Activated CD4-positive, alpha-beta T cell treated with anti-CD3 and anti-CD28 coated beads, Interleukin-2, amount 50 U/mL, for 4 hours (primary cell): ENCODE measurements at regions not wholly inside any gene's neighbourhood (a gene's known extent, or its start where the extent isn't known, plus 50 kb on each side); places are given as distances from the start of the nearest gene placed in this dataset.
"Not testable (repeated sequence)": the region's sequence is repeated elsewhere in the genome, so short reads cannot be mapped to it uniquely, and the experiment has no call there.

Experiments
- DNase-seq, 2 experiments: peaks; one replicate each; pipeline ENCODE4 v3.0.0-alpha.2; 2020

DNA sequence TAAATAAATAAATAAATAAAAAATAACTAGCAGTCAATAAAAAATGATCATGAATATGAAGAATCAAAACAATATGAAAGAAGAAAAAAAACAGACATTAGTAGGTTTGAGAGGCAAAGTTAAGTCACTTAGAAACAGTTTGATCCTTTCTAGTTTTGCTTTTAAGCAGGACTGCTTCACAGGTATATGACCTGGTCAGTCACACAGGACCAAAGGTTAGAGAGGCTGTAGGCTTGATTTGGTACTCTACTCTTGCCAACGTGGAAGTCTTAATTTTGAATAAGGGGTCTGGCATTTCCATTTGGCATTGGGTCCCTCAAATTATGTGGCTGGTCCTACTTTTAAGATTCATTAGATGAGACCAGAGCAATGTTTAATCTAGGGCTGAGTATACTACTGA, 441.7 kb upstream of the NECTIN3 start:
- DNase-seq = no peak

GRCh38 chr3:110644203-110644602, 427.4 kb upstream of the NECTIN3 start:
- no peak for DNase-seq

- DNase-seq = no peak
These were observed 425.6 kb upstream of the NECTIN3 start for GRCh38 chr3:110646055-110646454.

DNA sequence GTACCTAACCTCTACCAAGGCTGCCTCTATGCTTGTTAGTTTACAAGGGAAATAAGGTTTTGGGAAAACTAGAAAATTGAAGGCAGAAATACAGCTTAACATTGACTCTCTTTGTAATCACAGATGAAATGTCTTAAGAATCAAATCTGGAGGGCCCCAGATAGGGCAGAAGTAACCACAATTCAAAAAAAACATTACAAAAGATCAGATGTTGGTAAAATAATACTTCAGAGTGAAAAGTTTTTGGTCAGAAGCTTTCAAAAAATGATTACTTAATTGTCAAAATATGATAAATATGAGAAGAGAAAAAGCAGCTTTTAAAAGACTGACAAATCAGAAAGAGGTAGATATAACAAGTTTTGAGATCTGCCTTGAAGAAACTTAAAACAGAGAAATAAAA, 425.1 kb upstream of the NECTIN3 start:
- DNase-seq = no peak

GRCh38 chr3:110647586-110647985, 424.0 kb upstream of the NECTIN3 start:
- no peak for DNase-seq

GRCh38 chr3:110650741-110651140, 420.9 kb upstream of the NECTIN3 start:
- DNase-seq = no peak

GRCh38 chr3:110654843-110655502, 416.6 kb upstream of the NECTIN3 start:
- no peak for DNase-seq

GRCh38 chr3:110656394-110657025, 415.1 kb upstream of the NECTIN3 start:
- DNase-seq = no peak

DNA sequence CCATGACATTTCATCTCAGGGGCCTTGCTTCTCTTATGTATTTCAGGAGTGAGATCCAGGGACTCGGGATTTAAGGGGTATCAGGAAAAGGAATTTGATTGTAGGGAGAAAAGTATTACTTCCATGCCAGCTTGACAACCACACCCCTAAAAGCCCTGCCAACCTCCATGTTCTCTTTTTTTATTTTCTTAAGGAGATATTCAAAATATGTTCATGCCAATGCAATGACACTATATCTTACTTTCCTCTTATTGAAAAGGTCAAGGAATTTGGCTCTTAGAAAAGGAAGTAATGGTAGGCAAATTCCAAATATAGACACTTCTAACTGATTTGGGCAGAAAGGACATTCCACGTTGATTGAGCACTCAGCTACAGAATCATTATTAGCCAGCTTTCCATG, 407.5 kb upstream of the NECTIN3 start:
- no peak for DNase-seq

DNA sequence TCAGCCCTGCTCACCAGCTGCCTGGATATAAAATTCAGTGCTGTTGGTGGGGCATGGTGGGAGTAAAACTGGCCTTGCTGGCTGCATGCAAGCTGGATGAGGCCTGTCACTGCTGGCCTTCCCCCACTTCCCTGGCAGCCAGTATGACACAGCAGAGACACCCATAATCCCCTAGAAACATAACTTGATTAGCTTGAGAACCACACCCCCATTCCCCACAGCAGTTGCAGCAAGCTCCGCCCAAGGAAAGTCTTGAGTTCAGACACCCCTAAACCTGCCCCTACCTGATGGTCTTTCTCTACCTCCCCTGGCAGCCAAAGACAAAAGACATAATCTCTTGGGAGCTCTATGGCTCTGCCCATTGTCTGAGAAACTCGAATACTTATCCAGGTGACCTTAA, 405.1 kb upstream of the NECTIN3 start:
- no peak for DNase-seq

- no peak for DNase-seq
These were observed 404.4 kb upstream of the NECTIN3 start for GRCh38 chr3:110667216-110667615.

DNA sequence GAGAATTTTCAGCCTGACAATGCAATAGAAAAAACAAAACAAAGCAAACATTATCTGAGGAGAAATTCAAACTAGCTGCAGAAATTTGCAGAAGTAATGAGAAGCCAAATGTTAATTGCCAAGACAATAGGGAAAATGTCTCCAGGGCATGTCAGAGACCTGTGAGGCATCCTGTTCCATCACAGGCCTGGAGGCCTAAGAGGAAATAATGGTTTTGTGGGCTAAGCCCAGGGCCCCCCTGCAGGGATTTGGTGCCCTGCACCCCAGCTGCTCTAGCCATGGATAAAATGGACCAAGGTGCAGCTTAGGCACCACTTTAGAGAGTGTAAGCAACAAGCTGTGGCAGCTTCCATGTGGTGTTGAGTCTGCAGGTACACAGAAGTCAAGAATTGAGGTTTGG, 401.2 kb upstream of the NECTIN3 start:
- no peak for DNase-seq

- DNase-seq = no peak
These were observed 394.1 kb upstream of the NECTIN3 start for GRCh38 chr3:110677506-110677905.

- DNase-seq = no peak
These were observed 392.3 kb upstream of the NECTIN3 start for GRCh38 chr3:110679285-110679684.

DNA sequence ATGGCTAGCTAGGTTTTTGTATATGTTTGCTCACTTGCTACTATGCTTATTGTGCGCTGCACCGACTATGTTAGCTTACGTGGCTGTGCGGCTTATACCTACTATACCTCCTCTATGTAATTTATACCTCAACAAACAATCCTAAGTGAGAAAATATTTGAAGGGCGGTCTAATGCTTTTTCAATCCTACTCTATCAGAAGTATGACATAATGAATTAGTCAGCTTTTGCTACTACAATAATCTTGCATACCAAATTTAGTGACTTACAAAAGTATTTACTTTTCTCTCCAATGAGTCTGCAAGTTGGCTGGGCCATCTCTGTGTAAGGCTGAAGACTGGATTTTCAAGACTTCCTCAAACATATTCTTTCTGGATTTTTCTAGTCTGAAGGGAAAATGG, 391.2 kb upstream of the NECTIN3 start:
- no peak for DNase-seq

DNA sequence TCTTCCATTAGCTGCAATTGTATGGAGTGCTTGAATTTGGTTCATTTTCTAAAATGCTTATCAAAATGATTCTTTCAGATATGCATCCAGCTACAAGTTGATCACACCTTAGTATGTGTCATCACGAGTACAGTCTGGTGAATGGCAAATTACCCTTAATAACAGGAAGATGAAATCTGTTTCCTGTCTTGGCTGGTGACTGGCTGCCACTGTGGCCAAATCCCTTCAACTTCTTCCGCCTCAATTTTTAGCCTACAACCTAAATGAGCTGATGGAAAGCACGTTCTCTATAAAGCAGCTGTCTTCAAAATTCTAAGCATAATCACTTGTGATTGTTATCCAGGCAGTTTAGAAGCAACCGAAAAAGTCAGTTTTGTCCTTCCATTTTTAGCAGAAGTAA, 387.1 kb upstream of the NECTIN3 start:
- no peak for DNase-seq

DNA sequence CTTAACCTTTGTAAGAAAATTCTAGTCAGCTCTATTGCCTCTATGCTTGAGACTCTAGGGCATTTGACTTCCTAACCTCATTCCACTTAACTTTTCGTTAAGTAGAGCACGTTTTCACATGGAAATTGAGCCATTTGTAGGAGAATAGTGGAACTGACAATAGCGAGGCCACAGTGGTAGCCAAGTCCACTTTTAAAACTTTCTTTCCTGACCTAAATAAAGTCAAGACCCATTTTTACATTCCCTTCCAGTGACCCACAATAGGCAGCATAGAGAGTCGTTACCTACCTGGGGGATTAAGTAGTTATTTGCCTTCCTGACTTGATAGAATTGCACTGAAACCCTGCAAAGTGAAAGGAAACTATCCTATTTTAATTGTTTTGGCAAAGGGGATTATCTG, 386.0 kb upstream of the NECTIN3 start:
- DNase-seq = no peak

DNA sequence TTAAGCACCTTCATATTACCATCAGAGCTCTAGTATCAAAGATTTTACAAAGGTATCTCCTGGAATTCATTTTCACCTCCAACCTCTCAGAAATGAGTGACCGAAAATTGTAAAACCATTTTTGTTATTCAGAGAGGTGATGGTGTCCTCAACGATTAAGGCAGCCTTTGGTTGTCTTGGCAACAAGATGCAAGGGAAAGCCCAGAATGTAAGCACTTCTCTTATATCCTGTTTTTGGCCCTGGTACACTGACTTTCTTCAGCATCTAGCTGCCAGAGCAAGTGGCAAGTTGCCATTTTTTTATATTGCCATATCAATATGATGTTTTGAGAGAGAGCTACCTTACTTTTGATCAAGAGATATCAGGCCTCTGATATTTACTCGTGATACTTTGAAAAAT, 384.9 kb upstream of the NECTIN3 start:
- no peak for DNase-seq

GRCh38 chr3:110687138-110687537, 384.5 kb upstream of the NECTIN3 start:
- no peak for DNase-seq

DNA sequence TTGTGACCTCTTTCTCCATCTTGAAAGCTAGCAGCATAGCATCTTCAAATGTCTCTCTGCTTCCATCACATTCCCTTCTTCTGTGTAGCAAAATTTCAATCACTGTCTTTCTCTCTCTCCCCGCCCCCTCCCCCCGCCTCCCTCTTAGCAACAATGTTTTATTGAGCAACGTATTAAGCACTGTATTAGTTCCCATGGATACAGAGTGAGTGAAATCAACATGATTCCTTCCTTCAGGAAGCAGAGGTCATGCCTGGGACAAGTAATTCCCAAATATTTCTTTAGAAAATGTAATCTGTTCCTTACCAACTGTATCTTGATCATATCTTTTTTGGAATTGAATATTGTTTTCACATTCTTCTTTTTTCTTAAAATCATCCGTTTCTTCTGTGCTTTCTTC, 373.7 kb upstream of the NECTIN3 start:
- DNase-seq = no peak

DNA sequence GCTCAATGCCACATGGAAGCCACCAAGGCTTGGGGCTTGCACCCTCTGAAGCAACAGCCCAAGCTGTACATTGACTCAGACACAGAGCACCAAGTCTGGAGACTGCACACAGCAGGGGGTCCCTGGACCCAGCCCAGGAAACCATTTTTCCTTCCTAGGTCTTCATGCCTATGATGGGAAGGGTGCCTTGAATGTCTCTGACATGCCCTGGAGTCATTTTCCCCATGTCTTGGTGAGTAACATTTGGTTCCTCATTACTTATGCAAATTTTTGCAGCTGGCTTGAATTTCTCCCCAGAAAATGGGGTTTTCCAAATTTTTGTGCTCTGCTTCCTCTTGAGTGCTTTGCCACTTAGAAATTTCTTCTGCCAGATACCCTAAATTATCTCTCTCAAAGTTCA, 367.3 kb upstream of the NECTIN3 start:
- DNase-seq = not testable (repeated sequence)

GRCh38 chr3:110708156-110708555, 363.5 kb upstream of the NECTIN3 start:
- no peak for DNase-seq

DNA sequence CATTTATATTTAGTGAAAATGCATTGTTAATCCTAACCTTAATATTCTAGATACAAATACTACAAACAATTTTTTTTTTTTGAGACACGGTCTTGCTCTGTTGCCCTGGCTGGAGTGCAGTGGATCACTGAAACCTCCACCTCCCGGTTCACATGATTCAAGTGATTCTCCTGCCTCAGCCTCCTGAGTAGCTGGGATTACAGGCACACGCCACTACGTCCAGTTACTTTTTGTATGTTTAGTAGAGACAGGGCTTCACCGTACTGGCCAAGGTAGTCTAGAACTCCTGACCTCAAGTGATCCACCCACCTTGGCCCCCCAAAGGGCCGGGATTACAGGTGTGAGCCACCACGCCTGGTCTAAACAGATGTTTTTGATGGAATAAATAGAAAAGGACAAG, 361.5 kb upstream of the NECTIN3 start:
- no peak for DNase-seq

GRCh38 chr3:110710603-110711002, 361.0 kb upstream of the NECTIN3 start:
- no peak for DNase-seq
